ENCODE measurements at regions not wholly inside any gene's neighbourhood (a gene's known extent, or its start where the extent isn't known, plus 50 kb on each side); places are given as distances from the start of the nearest gene placed in this dataset.

DNA sequence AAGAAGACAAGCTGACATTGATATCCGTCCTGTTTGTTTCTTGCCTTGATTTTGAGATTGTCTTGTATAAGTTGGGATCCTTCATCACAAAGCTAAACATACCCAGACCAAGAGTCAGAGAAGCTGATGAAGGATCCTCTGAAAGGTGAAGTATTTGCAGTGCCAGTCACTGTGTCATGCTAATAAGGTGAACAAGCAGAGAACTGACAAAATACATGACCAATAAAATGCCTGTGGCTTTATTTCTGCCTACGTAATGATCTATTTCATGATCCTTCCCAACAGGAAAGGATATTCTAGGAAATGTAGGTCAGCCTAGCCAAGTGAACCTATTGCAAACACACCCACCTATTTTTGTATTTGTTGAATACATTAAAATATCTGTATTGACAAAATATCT, 351.3 kb upstream of the CDH9 start:
- no peaks in the 10 kb centered on the region for H3K4me1 Mint-ChIP-seq (ENCODE audit: low read depth)
- intact Hi-C loops (cut with DNase I, micrococcal nuclease) = no loop called here
- peaks cover 9% of the 10 kb centered on the region for H3K9me3 Mint-ChIP-seq
- H3K9me3 ChIP-seq (ENCODE audit: control insufficient read depth in 1 of 2, insufficient read depth in 1 of 2, low read length in 2 of 2) = no peaks in the 10 kb centered on the region
- no peaks in the 10 kb centered on the region for H3K27me3 Mint-ChIP-seq
- no peaks in the 10 kb centered on the region for H3K36me3 ChIP-seq (ENCODE audit: insufficient read depth, low read length)
- H3K27me3 ChIP-seq (ENCODE audit: control insufficient read depth in 1 of 2, insufficient read depth in 2 of 2, low read length in 2 of 2) = no peaks in the 10 kb centered on the region
- H3K27ac ChIP-seq (ENCODE audit: low read depth in 1 of 2, low read length in 2 of 2) = no peak overlapping the region
- ATAC-seq (ENCODE audit: poor library complexity) = no peak
- H3K27ac Mint-ChIP-seq = no peak overlapping the region
- no peak for DNase-seq
- H3K4me1 ChIP-seq (ENCODE audit: insufficient read depth, low read length) = no peaks in the 10 kb centered on the region
- ChIA-PET CTCF (no interaction called here), POLR2A (no interaction called here)
- H3K4me3 ChIP-seq (ENCODE audit: low read length) = no peak overlapping the region
- TF ChIP-seq, protein P1, sequence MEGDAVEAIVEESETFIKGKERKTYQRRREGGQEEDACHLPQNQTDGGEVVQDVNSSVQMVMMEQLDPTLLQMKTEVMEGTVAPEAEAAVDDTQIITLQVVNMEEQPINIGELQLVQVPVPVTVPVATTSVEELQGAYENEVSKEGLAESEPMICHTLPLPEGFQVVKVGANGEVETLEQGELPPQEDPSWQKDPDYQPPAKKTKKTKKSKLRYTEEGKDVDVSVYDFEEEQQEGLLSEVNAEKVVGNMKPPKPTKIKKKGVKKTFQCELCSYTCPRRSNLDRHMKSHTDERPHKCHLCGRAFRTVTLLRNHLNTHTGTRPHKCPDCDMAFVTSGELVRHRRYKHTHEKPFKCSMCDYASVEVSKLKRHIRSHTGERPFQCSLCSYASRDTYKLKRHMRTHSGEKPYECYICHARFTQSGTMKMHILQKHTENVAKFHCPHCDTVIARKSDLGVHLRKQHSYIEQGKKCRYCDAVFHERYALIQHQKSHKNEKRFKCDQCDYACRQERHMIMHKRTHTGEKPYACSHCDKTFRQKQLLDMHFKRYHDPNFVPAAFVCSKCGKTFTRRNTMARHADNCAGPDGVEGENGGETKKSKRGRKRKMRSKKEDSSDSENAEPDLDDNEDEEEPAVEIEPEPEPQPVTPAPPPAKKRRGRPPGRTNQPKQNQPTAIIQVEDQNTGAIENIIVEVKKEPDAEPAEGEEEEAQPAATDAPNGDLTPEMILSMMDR (IDR thresholded peaks at IDR 0.05) = no peak
- no peak overlapping the region for H3K4me3 Mint-ChIP-seq
- H3K36me3 Mint-ChIP-seq (ENCODE audit: low read depth) = no peaks in the 10 kb centered on the region

DNA sequence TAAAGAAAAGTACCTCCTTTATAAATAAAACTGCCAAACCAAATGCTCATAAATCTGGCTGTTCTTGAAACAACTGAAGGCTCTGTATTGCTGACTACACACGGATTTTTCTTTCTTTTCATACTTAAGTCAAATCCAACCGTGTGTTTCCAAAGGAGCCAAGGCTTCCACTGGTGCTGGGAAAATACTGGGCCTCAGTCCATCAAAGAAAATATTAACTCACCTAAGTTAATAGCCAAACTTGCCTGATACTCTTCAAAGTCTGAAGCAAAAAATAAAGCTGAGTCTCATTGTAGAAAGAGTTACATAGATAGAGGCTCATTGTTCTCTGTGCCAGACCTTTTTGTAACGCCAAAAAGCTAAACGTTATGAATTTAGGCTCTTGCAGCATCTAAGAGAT, 350.4 kb upstream of the CDH9 start:
- intact Hi-C loops (cut with DNase I, micrococcal nuclease) = no loop called here
- TF ChIP-seq, protein P1 (IDR thresholded peaks at IDR 0.05) = no peak
- Mint-ChIP-seq H3K4me1 (ENCODE audit: low read depth) (no peaks in the 10 kb centered on the region), H3K36me3 (ENCODE audit: low read depth) (no peaks in the 10 kb centered on the region), H3K27me3 (no peaks in the 10 kb centered on the region), H3K27ac (no peak overlapping the region), H3K4me3 (no peak overlapping the region), H3K9me3 (peaks cover 10% of the 10 kb centered on the region)
- ChIA-PET CTCF (no interaction called here), POLR2A (no interaction called here)
- Histone ChIP-seq H3K9me3 (ENCODE audit: control insufficient read depth in 1 of 2, insufficient read depth in 1 of 2, low read length in 2 of 2) (no peaks in the 10 kb centered on the region), H3K4me1 (ENCODE audit: insufficient read depth, low read length) (no peaks in the 10 kb centered on the region), H3K27ac (ENCODE audit: low read depth in 1 of 2, low read length in 2 of 2) (no peak overlapping the region), H3K27me3 (ENCODE audit: control insufficient read depth in 1 of 2, insufficient read depth in 2 of 2, low read length in 2 of 2) (no peaks in the 10 kb centered on the region), H3K36me3 (ENCODE audit: insufficient read depth, low read length) (no peaks in the 10 kb centered on the region), H3K4me3 (ENCODE audit: low read length) (no peak overlapping the region)
- no peak for ATAC-seq (ENCODE audit: poor library complexity)
- DNase-seq = no peak

DNA sequence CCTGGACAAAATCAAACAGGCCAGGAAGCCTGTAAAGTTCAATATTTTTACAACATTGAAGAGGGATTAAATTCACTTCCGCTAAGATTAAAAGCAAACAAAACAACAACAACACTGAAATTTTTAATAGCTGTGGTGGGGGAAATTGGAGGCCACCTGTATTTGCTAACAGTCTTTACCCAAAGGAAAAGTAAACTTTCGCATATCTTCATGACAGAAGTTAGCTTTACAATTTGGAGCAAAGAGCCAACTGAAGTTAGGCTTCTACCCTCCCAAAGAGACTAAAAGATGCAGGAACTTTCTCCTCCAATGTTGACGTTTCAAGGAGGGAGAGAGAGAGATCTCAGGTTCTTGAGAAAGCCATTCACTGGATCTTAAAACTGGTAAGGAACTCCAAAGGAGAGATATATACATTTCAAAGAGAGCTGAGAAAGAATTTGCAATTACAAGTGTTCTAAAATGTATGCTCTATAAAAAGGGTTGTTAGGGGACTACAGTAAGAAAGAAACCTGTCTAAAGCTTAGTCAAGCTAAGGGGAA, 349.2 kb upstream of the CDH9 start:
- Mint-ChIP-seq H3K4me1 (ENCODE audit: low read depth) (no peaks in the 10 kb centered on the region), H3K4me3 (no peak overlapping the region), H3K27ac (no peak overlapping the region), H3K9me3 (peaks cover 12% of the 10 kb centered on the region), H3K36me3 (ENCODE audit: low read depth) (no peaks in the 10 kb centered on the region), H3K27me3 (no peaks in the 10 kb centered on the region)
- ATAC-seq (ENCODE audit: poor library complexity) (no peak), DNase-seq (no peak)
- Histone ChIP-seq H3K27ac (ENCODE audit: low read depth in 1 of 2, low read length in 2 of 2) (no peak overlapping the region), H3K4me3 (ENCODE audit: low read length) (no peak overlapping the region), H3K27me3 (ENCODE audit: control insufficient read depth in 1 of 2, insufficient read depth in 2 of 2, low read length in 2 of 2) (no peaks in the 10 kb centered on the region), H3K36me3 (ENCODE audit: insufficient read depth, low read length) (no peaks in the 10 kb centered on the region), H3K4me1 (ENCODE audit: insufficient read depth, low read length) (no peaks in the 10 kb centered on the region), H3K9me3 (ENCODE audit: control insufficient read depth in 1 of 2, insufficient read depth in 1 of 2, low read length in 2 of 2) (peaks cover 0 to under 1% of the 10 kb centered on the region in 2 experiments)
- ChIA-PET POLR2A (no interaction called here), CTCF (no interaction called here)
- TF ChIP-seq, protein P1 (IDR thresholded peaks at IDR 0.05) = no peak
- intact Hi-C loops (cut with DNase I, micrococcal nuclease) = no loop called here

Measured in CD4-positive, alpha-beta T cell (primary cell).